C4-2B (cell line): ENCODE measurements at regions not wholly inside any gene's neighbourhood (a gene's known extent, or its start where the extent isn't known, plus 50 kb on each side); places are given as distances from the start of the nearest gene placed in this dataset.

Source experiments
- H3K27ac ChIP-seq: fragments of 450-650 bp; 2 replicates; pipeline ENCODE4 v1.5.1; 2017
- ZFX ChIP-seq: fragments of 450-650 bp; IDR thresholded peaks from 2 replicates; pipeline ENCODE4 v1.6.1; 2017
- TF ChIP-seq, protein P1 (sequence below): fragments of 450-650 bp; conservative IDR thresholded peaks from 2 replicates; pipeline ENCODE4 v1.5.1; 2017; ENCODE audit warnings: mild to moderate bottlenecking

DNA sequence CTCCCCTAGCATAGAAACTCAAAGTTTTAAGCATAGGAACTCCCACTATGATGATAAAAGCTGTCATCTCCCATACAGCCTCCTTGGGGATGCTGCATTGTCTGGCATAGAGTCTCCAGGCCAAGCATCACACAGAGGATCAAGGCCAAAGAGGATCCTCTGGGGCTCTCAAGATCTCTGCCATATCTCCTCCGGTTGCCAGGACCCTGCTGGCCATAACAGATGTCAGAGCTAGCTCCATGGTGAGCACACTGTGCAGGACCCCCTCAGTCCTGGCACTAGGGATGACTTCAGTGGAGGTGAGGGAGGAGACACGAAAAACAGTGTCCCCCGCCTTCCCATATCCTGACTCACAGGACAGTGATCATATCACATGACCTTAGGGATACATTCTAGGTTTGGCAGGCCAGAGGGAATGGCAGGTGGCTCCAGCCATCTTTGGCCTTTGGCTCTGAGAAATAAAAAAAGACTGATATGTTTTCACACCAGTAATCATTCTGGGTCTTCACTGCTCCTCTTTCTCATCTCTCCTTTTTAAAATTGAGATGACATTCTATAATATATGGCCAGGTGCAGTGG, 235.0 kb downstream of the MYCN start:
- TF ChIP-seq ZFX = no peak
- TF ChIP-seq, protein P1, sequence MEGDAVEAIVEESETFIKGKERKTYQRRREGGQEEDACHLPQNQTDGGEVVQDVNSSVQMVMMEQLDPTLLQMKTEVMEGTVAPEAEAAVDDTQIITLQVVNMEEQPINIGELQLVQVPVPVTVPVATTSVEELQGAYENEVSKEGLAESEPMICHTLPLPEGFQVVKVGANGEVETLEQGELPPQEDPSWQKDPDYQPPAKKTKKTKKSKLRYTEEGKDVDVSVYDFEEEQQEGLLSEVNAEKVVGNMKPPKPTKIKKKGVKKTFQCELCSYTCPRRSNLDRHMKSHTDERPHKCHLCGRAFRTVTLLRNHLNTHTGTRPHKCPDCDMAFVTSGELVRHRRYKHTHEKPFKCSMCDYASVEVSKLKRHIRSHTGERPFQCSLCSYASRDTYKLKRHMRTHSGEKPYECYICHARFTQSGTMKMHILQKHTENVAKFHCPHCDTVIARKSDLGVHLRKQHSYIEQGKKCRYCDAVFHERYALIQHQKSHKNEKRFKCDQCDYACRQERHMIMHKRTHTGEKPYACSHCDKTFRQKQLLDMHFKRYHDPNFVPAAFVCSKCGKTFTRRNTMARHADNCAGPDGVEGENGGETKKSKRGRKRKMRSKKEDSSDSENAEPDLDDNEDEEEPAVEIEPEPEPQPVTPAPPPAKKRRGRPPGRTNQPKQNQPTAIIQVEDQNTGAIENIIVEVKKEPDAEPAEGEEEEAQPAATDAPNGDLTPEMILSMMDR = no peak
- H3K27ac ChIP-seq = no peak overlapping the region

DNA sequence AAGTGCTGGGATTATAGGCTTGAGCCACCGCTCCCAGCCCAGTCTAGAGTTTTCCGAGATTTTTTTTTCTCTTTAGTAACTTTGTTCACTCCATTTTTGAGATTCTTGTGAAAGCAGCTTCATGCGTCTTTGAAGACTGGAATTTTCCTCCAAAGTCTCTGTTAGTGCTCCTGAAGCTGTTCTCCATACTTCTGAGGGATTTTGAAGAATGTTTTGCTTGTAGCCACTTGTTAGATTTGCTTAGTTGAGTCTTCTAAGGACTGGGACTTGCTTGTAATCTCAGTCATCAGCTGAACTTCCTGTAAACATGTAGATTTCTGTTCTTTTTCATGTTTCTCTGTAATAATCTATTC, 234.3 kb downstream of the MYCN start:
- H3K27ac ChIP-seq = no peak overlapping the region
- no peak for TF ChIP-seq ZFX
- TF ChIP-seq, protein P1 = no peak

DNA sequence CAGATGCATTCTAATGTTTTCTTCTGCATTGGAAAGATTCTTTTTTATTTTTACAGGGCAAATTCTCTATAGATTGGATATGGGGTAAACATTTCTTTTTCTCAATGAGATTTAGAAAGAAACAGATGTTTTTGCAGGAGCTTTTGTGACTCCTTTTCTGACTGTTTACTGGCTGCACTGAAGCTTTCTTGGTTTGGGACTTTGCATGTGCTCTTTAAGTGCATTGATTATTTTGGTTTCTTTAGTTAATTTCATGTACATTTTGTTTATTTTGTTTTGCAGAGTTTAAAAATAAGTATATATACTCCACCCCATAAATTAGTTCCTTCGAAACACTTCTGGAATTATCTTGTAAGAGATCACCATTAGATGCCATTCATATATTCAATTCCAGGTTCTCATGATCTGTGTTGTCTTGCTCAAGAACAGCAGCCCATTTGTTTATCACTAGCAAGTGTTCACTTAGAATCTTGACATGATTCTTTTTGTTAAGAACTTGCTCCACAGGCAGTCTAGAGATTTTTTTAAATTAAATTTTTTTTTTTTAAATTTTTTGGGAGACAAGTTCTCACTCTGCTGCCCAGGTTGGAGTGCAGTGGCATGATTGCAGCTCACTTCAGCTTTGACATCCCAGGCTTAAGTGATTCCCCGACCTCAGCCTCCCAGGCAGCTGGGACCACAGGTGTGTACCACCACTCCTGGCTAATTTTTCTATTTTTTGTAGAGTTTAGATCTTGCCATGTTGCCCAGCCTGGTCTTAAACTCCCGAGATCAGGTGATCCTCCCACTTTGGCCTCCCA, 233.7 kb downstream of the MYCN start:
- H3K27ac ChIP-seq = no peak overlapping the region
- no peak for TF ChIP-seq ZFX
- TF ChIP-seq, protein P1 = no peak

DNA sequence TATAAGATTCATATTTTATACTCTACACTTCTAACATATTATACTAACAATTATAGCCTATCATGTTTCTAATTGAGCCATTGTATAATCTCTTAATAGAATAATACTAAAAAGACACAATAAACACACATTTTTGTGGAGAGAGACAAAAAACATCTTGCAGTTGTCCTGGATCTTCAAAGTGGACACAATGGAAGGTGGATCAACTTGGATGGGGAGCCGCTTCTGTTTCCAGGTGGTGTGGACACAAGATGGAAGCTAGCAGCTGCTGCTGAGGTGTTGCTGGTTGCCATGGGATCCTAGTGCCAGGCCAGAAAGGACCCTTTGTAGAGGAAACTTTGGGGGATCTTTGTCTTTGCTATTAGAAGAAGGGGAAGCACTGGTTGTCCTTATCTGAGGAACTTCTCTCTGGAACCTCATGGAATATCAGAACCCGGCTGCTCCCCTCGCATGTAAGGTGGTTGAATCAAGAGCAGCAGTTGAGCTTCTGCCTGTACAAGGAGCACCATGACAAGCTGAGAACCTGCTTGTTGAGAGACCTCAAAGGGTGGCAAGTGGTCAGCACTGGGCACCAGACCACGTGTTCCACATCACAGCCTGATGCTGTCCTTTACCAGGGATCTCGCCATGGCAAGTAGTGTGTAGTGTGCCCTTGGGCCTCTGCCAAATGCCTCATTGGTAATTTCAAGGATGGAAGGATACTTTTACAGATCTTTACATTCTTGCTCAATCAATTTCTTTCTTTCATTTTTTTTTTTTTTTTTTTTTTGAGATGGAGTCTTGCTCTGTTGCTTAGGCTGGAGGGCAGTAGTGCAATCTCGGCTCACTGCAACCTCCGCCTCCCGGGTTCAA, 232.2 kb downstream of the MYCN start:
- no peak overlapping the region for H3K27ac ChIP-seq
- TF ChIP-seq, protein P1 = no peak
- no peak for TF ChIP-seq ZFX

DNA sequence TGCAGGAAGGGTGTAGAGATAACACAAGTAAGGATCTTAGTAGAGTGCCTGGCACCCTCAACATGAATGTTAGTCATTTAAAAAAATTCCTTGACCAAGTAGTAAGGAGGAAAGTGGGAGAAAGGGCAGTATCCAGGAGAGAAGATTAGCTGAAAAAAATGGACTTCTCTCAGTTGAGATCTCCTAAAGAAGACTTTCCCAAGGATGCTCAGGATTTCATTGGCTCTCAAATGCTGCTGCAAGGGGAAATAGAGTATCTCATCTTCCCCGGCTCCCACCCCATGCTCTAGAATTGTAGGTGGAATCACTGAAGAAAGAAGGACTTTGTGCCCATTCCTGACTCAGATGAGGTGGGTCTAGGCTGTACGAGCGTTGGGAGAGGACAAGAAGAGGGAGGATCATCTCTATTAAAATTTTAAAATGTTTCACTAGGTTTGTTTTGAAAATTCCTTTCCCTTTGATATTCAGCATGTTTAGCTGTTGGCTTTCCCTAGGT, 231.1 kb downstream of the MYCN start:
- no peak for TF ChIP-seq ZFX
- TF ChIP-seq, protein P1 = no peak
- H3K27ac ChIP-seq = no peak overlapping the region

DNA sequence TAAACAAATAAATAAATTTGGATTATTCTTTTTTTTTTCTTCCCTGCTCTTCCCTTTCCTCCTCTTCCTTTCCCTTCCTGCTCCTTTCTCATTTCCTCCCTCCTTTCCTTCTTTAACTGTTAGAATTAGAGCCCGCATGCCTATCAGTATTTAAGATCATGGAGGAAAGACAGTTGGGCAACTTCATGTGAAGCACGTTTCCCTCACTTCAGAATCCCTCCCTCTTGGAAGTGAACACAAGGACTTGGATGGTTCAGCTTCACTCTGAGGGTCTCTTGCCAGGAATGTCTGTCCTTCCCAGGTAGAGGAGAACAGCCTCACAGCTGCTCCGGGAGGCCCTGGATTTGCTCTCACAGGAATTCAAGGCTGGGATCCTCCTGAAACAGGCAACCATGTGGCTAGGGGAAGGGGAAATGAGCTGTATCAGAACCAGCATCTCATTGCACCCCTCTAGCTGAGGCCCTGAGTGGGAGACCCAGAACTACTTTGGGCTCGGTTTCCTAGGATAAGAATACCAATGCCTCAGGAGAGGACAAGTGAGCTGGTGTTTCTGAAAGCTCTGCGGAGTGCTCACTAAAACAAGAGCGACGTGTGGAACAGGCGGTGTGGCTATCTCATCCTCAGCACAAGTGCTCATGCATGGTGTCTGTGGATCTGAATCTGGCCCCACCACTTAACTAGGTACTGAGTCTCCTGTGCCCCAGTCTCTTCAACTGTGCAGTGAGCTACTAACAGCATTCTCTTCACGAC, 230.5 kb downstream of the MYCN start:
- TF ChIP-seq ZFX = no peak
- TF ChIP-seq, protein P1 = no peak
- H3K27ac ChIP-seq = no peak overlapping the region
